K562 (cell line): ENCODE measurements at regions not wholly inside any gene's neighbourhood (a gene's known extent, or its start where the extent isn't known, plus 50 kb on each side); places are given as distances from the start of the nearest gene placed in this dataset.
A peak's percentile ranks its signal among the peaks of the same experiment; 100 is the strongest.

Experiments
- BCOR ChIP-seq: fragments of 450-650 bp; IDR thresholded peaks from 2 replicates; pipeline ENCODE4 v1.6.1; 2016
- CBX2 ChIP-seq: fragments of 200-600 bp; sonication (generic); IDR thresholded peaks from one replicate; pipeline ENCODE4 v1.6.1; 2012; ENCODE audit warnings: mild to moderate bottlenecking, low read length, inconsistent platforms; ENCODE audit not compliant: insufficient read depth, poor library complexity, severe bottlenecking
- FOXA3 ChIP-seq, 2 experiments: fragments of 450-650 bp in 1 of 2; sonication (generic) in 1 of 2; formaldehyde crosslinking; IDR thresholded peaks in 1 of 2; conservative IDR thresholded peaks in 1 of 2; 2 replicates each; pipeline versions ENCODE4 v1.4.0 to v1.8.0; 2020 to 2022; ENCODE audit warnings: mild to moderate bottlenecking in 2 of 2, missing genetic modification reagents in 1 of 2
- GTF2E2 ChIP-seq: fragments of 200-800 bp; sonication (Bioruptor generic); IDR thresholded peaks from 2 replicates; pipeline ENCODE4 v1.6.1; 2016; ENCODE audit warnings: missing genetic modification characterization, missing compliant biosample characterization
- HLTF ChIP-seq: fragments of 450-650 bp; IDR thresholded peaks from 2 replicates; pipeline ENCODE4 v1.6.1; 2016
- HSF4 ChIP-seq: fragments of 250-450 bp; sonication (Bioruptor Pico); IDR thresholded peaks from 2 replicates; pipeline ENCODE4 v2.1.2; 2022; ENCODE audit warnings: mild to moderate bottlenecking, moderate library complexity, borderline replicate concordance
- LEF1 ChIP-seq: fragments of 450-650 bp; IDR thresholded peaks from 2 replicates; pipeline ENCODE4 v1.6.1; 2016; ENCODE audit warnings: mild to moderate bottlenecking
- PHF21A ChIP-seq: fragments of 450-650 bp; IDR thresholded peaks from 2 replicates; pipeline ENCODE4 v1.6.1; 2017; ENCODE audit warnings: low read depth, borderline replicate concordance
- RB1 ChIP-seq: fragments of 450-650 bp; IDR thresholded peaks from 2 replicates; pipeline ENCODE4 v1.6.1; 2017; ENCODE audit warnings: low read depth, mild to moderate bottlenecking
- RBFOX2 ChIP-seq: fragments of 200-400 bp; formaldehyde crosslinking; IDR thresholded peaks from 2 replicates; pipeline ENCODE4 v1.6.1; 2017; ENCODE audit warnings: low read depth, mild to moderate bottlenecking, low read length, moderate library complexity
- RFX1 ChIP-seq: fragments of 450-650 bp; IDR thresholded peaks from 2 replicates; pipeline ENCODE4 v1.6.1; 2016; ENCODE audit warnings: mild to moderate bottlenecking, moderate library complexity
- RNF219 ChIP-seq: fragments of 250-450 bp; sonication (Bioruptor Pico); IDR thresholded peaks from 2 replicates; pipeline ENCODE4 v1.5.0; 2022; ENCODE audit warnings: mild to moderate bottlenecking
- SLC30A9 ChIP-seq: fragments of 250-450 bp; sonication (Bioruptor Pico); IDR thresholded peaks from 2 replicates; pipeline ENCODE4 v1.8.0; 2022; ENCODE audit warnings: mild to moderate bottlenecking, moderate library complexity
- SMARCA4 ChIP-seq: fragments of 450-650 bp; IDR thresholded peaks from 2 replicates; pipeline ENCODE4 v1.6.1; 2016
- XRCC4 ChIP-seq: IDR thresholded peaks from one replicate; pipeline ENCODE4 v1.6.1; 2011; ENCODE audit not compliant: insufficient read depth, insufficient read length; ENCODE audit errors: extremely low read depth
- ZKSCAN8 ChIP-seq: fragments of 200-800 bp; sonication (Bioruptor generic); IDR thresholded peaks from 2 replicates; pipeline ENCODE4 v1.6.1; 2016; ENCODE audit warnings: missing genetic modification characterization, missing compliant biosample characterization
- ZMIZ1 ChIP-seq, 2 experiments: fragments of 150-350 bp in 1 of 2; IDR thresholded peaks; 2 replicates each; pipeline ENCODE4 v1.6.1; 2012 to 2016; ENCODE audit warnings: low read depth in 2 of 2, low read length in 2 of 2, mild to moderate bottlenecking in 1 of 2, moderate library complexity in 1 of 2
- ZNF197 ChIP-seq: fragments of 200-800 bp; sonication (Bioruptor generic); IDR thresholded peaks from 2 replicates; pipeline ENCODE4 v1.6.1; 2016; ENCODE audit warnings: low read depth, missing genetic modification characterization, missing compliant biosample characterization
- ZNF316 ChIP-seq: fragments of 450-650 bp; IDR thresholded peaks from 2 replicates; pipeline ENCODE4 v1.6.1; 2016
- ZNF395 ChIP-seq: fragments of 200-800 bp; sonication (Bioruptor generic); IDR thresholded peaks from 2 replicates; pipeline ENCODE4 v1.6.1; 2017; ENCODE audit warnings: missing genetic modification characterization, missing compliant biosample characterization
- ZNF511 ChIP-seq: sonication (generic); formaldehyde crosslinking; IDR thresholded peaks from 2 replicates; pipeline ENCODE4 v1.8.0; 2022; ENCODE audit warnings: mild to moderate bottlenecking, missing genetic modification reagents

GRCh38 chr4:80124246-80125211 lies 51.5 kb upstream of the ANTXR2 start (continued):
- TF ChIP-seq ZNF395 (CRISPR knock-in tag) (no peak), ZNF511 (CRISPR knock-in tag) (no peak), BCOR (no peak), SLC30A9 (CRISPR knock-in tag) (no peak), ZNF197 (CRISPR knock-in tag) (no peak; the same call in 1 of the 2 replicates), RFX1 (no peak), RB1 (no peak), ZMIZ1 (IDR thresholded peaks at IDR 0.05; ENCODE audit: low read depth in 2 of 2, low read length in 2 of 2) (no peak), RBFOX2 (no peak), HLTF (peak; percentile 85; the same call in 1 of the 2 replicates), RNF219 (CRISPR knock-in tag) (no peak), LEF1 (0 out of 2 replicates have a peak, but pooled peaks have one; percentile 22), FOXA3 (CRISPR knock-in tag; conservative IDR thresholded peaks at IDR 0.05 in 1 of 2, IDR thresholded peaks at IDR 0.05 in 1 of 2) (no peak), PHF21A (no peak), XRCC4 (no peak), ZKSCAN8 (CRISPR knock-in tag) (no peak), CBX2 (no peak), ZNF316 (no peak), HSF4 (CRISPR knock-in tag) (no peak), SMARCA4 (no peak), GTF2E2 (tag) (no peak; the same call in 1 of the 2 replicates)
